IMR-90 (cell line): ENCODE measurements at regions not wholly inside any gene's neighbourhood (a gene's known extent, or its start where the extent isn't known, plus 50 kb on each side); places are given as distances from the start of the nearest gene placed in this dataset.
A peak's percentile ranks its signal among the peaks of the same experiment; 100 is the strongest.

Experiments used
- ATAC-seq: fragments of 200-7000 bp; cut with Tn5 transposase; 2 replicates; pipeline ENCODE4 v1.9.1; 2020; ENCODE audit warnings: low read depth, mild to moderate bottlenecking, moderate library complexity
- BruUV-seq: library from RNA; stranded (reverse); fragments of 400-500 nt; replicated peaks from 2 replicates; lab custom pipeline; 2021; lab: Mats Ljungman, UMichigan
- CTCF ChIA-PET: fragments of 300-600 bp; formaldehyde crosslinking; extraction: SDS; loops from one replicate; lab custom pipeline; 2021; ENCODE audit warnings: antibody characterized with exemption; lab: Yijun Ruan, JAX
- POLR2A ChIA-PET: fragments of 300-600 bp; sonication (Branson Sonifier 250); formaldehyde crosslinking; loops from one replicate; lab custom pipeline; 2022; ENCODE audit warnings: antibody characterized with exemption; ENCODE audit not compliant: unreplicated experiment; lab: Charles Lee
- DNase-seq: peaks from one replicate; pipeline ENCODE4 v3.0.0; 2013
- H2AFZ ChIP-seq: replicated peaks from 2 replicates; pipeline ENCODE3; 2013; ENCODE audit warnings: low read length, mild to moderate bottlenecking; ENCODE audit not compliant: poor library complexity
- H2AK5ac ChIP-seq: 2 replicates; pipeline ENCODE4 v1.6.1; 2013; ENCODE audit warnings: low read depth, low read length, inconsistent platforms
- H2AK9ac ChIP-seq: replicated peaks from 2 replicates; pipeline ENCODE3; 2013; ENCODE audit warnings: mild to moderate bottlenecking, low read depth, low read length, moderate library complexity; ENCODE audit not compliant: poor library complexity
- H2BK120ac ChIP-seq: 2 replicates; pipeline ENCODE4 v1.6.1; 2013; ENCODE audit warnings: low read depth, low read length, inconsistent platforms
- H2BK15ac ChIP-seq: 3 replicates; pipeline ENCODE4 v1.6.1; 2013; ENCODE audit warnings: low read depth, low read length, inconsistent platforms
- H2BK20ac ChIP-seq: 2 replicates; pipeline ENCODE4 v1.6.1; 2013; ENCODE audit warnings: low read depth, mild to moderate bottlenecking, inconsistent platforms, low read length, moderate library complexity
- H2BK5ac ChIP-seq: 2 replicates; pipeline ENCODE4 v1.6.1; 2013; ENCODE audit warnings: mild to moderate bottlenecking, low read depth, low read length, inconsistent platforms; ENCODE audit not compliant: poor library complexity, severe bottlenecking
- H3K14ac ChIP-seq: replicated peaks from 2 replicates; pipeline ENCODE4 v1.6.1; 2013; ENCODE audit warnings: low read depth, low read length, inconsistent platforms
- H3K18ac ChIP-seq: 2 replicates; pipeline ENCODE4 v1.6.1; 2013; ENCODE audit warnings: low read depth, low read length, control low read depth
- H3K23ac ChIP-seq: 2 replicates; pipeline ENCODE4 v1.6.1; 2013; ENCODE audit warnings: low read depth, low read length, inconsistent platforms
- H3K27ac ChIP-seq: 2 replicates; pipeline ENCODE4 v1.5.1; 2013; ENCODE audit warnings: mild to moderate bottlenecking, control low read depth, low read length; ENCODE audit not compliant: insufficient read depth
- H3K27me3 ChIP-seq: 2 replicates; pipeline ENCODE4 v1.6.1; 2013; ENCODE audit warnings: low read length; ENCODE audit not compliant: control insufficient read depth, insufficient read depth
- H3K36me3 ChIP-seq: 2 replicates; pipeline ENCODE4 v1.6.1; 2013; ENCODE audit warnings: low read length, mixed read lengths; ENCODE audit not compliant: control insufficient read depth, insufficient read depth
- H3K4ac ChIP-seq: 2 replicates; pipeline ENCODE4 v1.6.1; 2013; ENCODE audit warnings: low read depth, low read length, inconsistent platforms
- H3K4me1 ChIP-seq: 2 replicates; pipeline ENCODE4 v1.6.1; 2013; ENCODE audit warnings: low read length, mixed read lengths; ENCODE audit not compliant: control insufficient read depth, insufficient read depth
- H3K4me2 ChIP-seq: 2 replicates; pipeline ENCODE4 v1.6.1; 2013; ENCODE audit warnings: low read depth, mild to moderate bottlenecking, control low read depth, low read length, moderate library complexity
- H3K4me3 ChIP-seq: 2 replicates; pipeline ENCODE4 v1.5.1; 2013; ENCODE audit warnings: low read depth, mild to moderate bottlenecking, control low read depth, low read length, moderate library complexity; ENCODE audit not compliant: insufficient read depth
- H3K56ac ChIP-seq: 2 replicates; pipeline ENCODE4 v1.6.1; 2013; ENCODE audit warnings: low read length, inconsistent platforms; ENCODE audit not compliant: insufficient read depth; ENCODE audit errors: extremely low read depth
- H3K79me1 ChIP-seq, 2 experiments: 2 replicates each; pipeline ENCODE4 v1.6.1; 2013; ENCODE audit warnings: low read length in 2 of 2, inconsistent platforms in 1 of 2, low read depth in 1 of 2
- H3K9ac ChIP-seq: 2 replicates; pipeline ENCODE4 v1.6.1; 2013; ENCODE audit warnings: low read depth, low read length, control low read depth
- H3K9me1 ChIP-seq: 2 replicates; pipeline ENCODE4 v1.6.1; 2013; ENCODE audit warnings: low read length, inconsistent platforms; ENCODE audit not compliant: insufficient read depth
- H3K9me3 ChIP-seq: 2 replicates; pipeline ENCODE4 v1.6.1; 2013; ENCODE audit warnings: low read length; ENCODE audit not compliant: control insufficient read depth, insufficient read depth
- H4K20me1 ChIP-seq: 2 replicates; pipeline ENCODE4 v1.6.1; 2013; ENCODE audit warnings: low read length, inconsistent platforms; ENCODE audit not compliant: insufficient read depth
- H4K5ac ChIP-seq: 2 replicates; pipeline ENCODE4 v1.6.1; 2013; ENCODE audit warnings: mild to moderate bottlenecking, low read depth, low read length, control low read depth
- H4K8ac ChIP-seq, 2 experiments: 2 replicates each; pipeline ENCODE4 v1.6.1; 2013; ENCODE audit warnings: low read depth in 2 of 2, low read length in 2 of 2, control low read depth in 1 of 2, inconsistent platforms in 1 of 2
- H4K91ac ChIP-seq: 2 replicates; pipeline ENCODE4 v1.6.1; 2013; ENCODE audit warnings: low read depth, low read length, inconsistent platforms; ENCODE audit not compliant: insufficient read depth
- CEBPB ChIP-seq: IDR thresholded peaks from 2 replicates; pipeline ENCODE4 v1.6.1; 2012; ENCODE audit warnings: low read depth, low read length, improper control_type of control experiment
- CHD1 ChIP-seq: IDR thresholded peaks from 2 replicates; pipeline ENCODE4 v1.6.1; 2012; ENCODE audit warnings: low read depth, low read length, improper control_type of control experiment
- MAFK ChIP-seq: IDR thresholded peaks from 2 replicates; pipeline ENCODE4 v1.6.1; 2012; ENCODE audit warnings: low read depth, low read length, improper control_type of control experiment
- NFE2L2 ChIP-seq: fragments of 150-350 bp; IDR thresholded peaks from 2 replicates; pipeline ENCODE4 v1.6.1; 2016; ENCODE audit warnings: low read depth, mild to moderate bottlenecking, low read length
- POLR2A ChIP-seq: IDR thresholded peaks from 2 replicates; pipeline ENCODE4 v1.6.1; 2012; ENCODE audit warnings: mild to moderate bottlenecking, low read depth, low read length
- RFX5 ChIP-seq: IDR thresholded peaks from 2 replicates; pipeline ENCODE4 v1.8.0; 2012; ENCODE audit warnings: low read depth, mild to moderate bottlenecking, low read length, moderate library complexity
- SMC3 ChIP-seq: fragments of 150-350 bp; IDR thresholded peaks from 2 replicates; pipeline ENCODE4 v1.6.1; 2016; ENCODE audit warnings: low read depth, mild to moderate bottlenecking, antibody characterized with exemption, low read length, moderate library complexity
- dilution Hi-C: fragments of 300-500 bp; cut with HindIII; formaldehyde crosslinking; loops from one replicate; pipeline ENCODE4 v1.14.3; 2018; ENCODE audit warnings: low sequenced_read_pairs; ENCODE audit not compliant: unreplicated experiment
- in situ Hi-C: fragments of 300-500 bp; cut with MboI; formaldehyde crosslinking; loops from 3 replicates; pipeline ENCODE4 v1.14.3; 2019; ENCODE audit warnings: low sequenced_read_pairs, inconsistent platforms, mixed read lengths
- intact Hi-C: fragments of 100-400 bp; cut with micrococcal nuclease; formaldehyde crosslinking; loops from 2 replicates; pipeline ENCODE4 v1.10.0; 2022

DNA sequence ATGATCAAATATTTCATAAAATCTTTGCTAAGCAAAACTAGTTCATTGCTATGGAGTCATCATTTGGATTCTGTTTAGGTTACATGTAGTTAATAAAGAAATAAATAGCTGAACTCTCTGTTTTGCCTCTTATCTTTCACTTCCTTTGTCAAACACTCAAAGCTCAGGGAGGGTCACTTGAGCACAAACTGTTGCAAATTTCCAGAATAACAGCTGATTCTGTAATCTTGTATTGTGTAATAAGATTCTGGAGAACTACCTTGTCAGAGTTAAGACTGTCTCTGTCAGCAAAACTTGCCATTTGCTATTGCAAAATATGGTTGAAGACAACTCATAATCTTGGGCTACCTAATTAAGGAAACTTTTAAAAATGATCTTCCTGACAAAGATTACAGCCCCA lies 182.0 kb upstream of the MOCS2 start:
- Histone ChIP-seq H3K4me3 (no peak overlapping the region), H2AK9ac (no peak overlapping the region), H3K4me1 (no peaks in the 10 kb centered on the region), H4K5ac (no peak overlapping the region), H3K9me1 (no peaks in the 10 kb centered on the region), H3K79me1 (no peaks in the 10 kb centered on the region), H3K9me3 (peaks cover 4% of the 10 kb centered on the region; the same call in 1 of the 2 replicates), H3K18ac (no peak overlapping the region), H3K23ac (no peak overlapping the region), H3K4ac (no peak overlapping the region), H3K27me3 (no peaks in the 10 kb centered on the region), H3K56ac (no peak overlapping the region), H3K4me2 (no peak overlapping the region), H3K9ac (no peak overlapping the region), H2AK5ac (no peak overlapping the region), H4K91ac (no peak overlapping the region), H3K36me3 (no peaks in the 10 kb centered on the region), H2BK120ac (no peak overlapping the region), H2AFZ (no peak overlapping the region), H2BK5ac (no peak overlapping the region), H4K8ac (no peak overlapping the region), H2BK15ac (no peak overlapping the region), H3K14ac (no peak overlapping the region), H4K20me1 (no peaks in the 10 kb centered on the region), H3K27ac (no peak overlapping the region), H2BK20ac (no peak overlapping the region)
- intact Hi-C loops (no loop called here), dilution Hi-C loops (no loop called here), in situ Hi-C loops (no loop called here)
- ChIA-PET CTCF (no interaction called here), POLR2A (no interaction called here)
- peak; percentile 41 for DNase-seq
- no TSS peak for BruUV-seq
- ATAC-seq: peak; percentile 14
- TF ChIP-seq CEBPB (peak; percentile 80), POLR2A (no peak), RFX5 (no peak), SMC3 (no peak), NFE2L2 (no peak), MAFK (peak; percentile 72), CHD1 (no peak)
